ENCODE measurements at regions not wholly inside any gene's neighbourhood (a gene's known extent, or its start where the extent isn't known, plus 50 kb on each side); places are given as distances from the start of the nearest gene placed in this dataset.
A peak's percentile ranks its signal among the peaks of the same experiment; 100 is the strongest.
"Not testable (repeated sequence)": the region's sequence is repeated elsewhere in the genome, so short reads cannot be mapped to it uniquely, and the experiment has no call there.

DNA sequence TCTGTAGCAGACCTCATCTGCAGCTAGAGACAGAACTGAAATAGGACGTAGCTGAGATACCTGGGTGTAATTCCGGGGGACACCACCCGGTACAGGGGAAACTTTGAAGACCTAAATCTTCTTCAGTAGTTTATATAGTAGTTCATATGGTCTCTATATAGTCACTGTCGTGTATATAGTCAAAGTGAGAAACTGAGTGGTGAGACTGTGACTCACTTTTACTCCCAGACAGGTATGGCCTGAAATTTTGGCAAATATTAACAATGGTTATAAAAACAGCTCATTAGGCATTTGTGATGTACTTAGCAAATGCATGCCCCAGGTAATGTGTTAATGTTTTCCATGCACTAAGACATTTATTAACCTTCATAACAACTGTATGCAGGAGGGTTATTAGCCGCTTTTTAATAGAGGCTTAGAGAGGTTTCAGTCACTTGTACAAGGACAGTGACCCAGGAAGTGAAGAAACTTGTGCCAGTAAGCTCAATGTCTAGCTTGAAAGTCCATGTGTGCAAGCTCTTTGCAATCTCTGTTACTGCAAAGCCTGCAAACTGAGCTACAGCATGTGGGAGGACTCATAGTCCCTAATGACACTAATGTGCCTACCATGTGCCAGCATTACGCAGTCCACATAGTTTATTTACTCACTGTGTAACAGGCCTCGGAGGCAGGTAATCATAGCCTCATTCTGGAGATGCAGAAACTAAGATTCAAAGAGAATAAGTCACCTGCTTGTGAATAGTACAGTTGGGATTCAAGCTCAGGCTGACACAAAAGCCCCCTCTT, 165.4 kb upstream of the CHD6 start:
- DNase-seq, result peak in 1 of 3 experiments; percentile 56

DNA sequence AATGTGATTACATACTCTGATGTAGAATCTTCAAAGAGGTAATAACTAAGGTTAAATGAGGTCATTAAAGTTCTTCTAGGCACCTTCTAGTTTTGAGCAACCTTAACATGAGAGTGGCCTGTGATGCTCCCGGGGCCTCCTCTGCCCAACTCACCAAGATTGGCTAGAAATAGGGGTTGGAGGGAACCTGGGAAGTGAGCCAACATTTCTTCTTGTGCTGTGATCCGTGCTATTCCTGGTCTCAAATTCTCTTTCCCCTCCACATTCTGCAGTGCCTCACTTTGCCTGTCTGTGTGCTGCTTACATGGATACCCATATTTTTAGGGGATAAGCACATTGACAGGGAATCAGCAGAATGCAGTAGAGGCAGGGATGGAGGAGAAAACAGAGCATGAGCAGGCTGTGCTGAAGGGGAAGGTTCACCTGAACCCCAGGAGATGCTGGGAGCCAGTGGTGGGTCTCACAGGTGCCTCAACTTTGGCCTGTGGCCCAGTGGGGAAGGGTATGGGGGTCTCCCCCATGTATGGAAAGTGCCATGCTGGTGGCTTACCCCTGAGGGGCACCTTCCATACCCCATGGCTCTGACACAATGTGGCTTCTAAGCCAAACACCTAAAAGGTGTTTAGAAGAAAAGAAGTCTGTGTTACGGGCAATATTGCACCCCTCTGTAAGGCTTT, 164.7 kb upstream of the CHD6 start:
- no peak for DNase-seq

- peak in 1 of 3 experiments; percentile 36 for DNase-seq
Measured at GRCh38 chr20:41782255-41782654, 164.1 kb upstream of the CHD6 start.

DNA sequence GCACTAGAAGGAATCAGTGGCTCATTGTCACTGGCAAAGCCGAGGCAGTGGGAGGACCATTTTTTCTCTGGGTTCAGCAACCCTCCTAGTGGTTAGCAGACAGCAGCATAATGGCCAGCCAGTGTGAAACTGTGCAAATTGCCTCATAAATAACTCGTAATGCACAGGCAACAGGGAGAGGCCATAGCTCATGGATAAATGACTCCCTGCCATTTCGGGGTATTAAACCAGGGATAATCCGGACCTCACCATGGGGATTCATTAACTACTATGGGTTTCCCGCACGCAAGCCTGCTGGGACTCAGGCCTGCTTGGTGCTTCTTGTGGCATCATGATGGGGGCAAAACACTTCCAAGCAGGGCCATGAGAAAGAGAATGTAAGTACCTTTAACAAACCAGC, 158.2 kb upstream of the CHD6 start:
- DNase-seq, result peak in 1 of 3 experiments; percentile 55

DNA sequence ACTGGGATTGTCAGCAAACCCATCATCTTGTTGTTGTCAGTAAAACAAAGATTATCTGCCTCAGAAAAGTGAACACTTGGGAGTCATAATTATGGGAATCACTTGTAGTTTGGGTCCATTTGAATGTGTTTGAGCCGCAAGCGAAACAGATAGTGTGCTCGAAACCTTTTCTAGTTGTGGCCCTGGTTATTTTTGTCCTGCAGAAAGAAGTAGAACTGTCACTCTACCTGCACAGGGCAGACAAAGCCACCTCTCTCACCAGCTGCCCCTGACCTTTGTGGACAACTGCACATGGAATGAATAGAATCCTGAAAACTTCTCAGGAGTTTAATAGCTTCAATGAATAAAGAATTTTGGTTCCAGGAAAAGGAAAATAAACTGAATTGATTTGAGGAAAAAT, 156.1 kb upstream of the CHD6 start:
- DNase-seq, result no peak

- DNase-seq, result no peak
Measured at GRCh38 chr20:41770965-41771364, 152.8 kb upstream of the CHD6 start.

- peak in 1 of 3 experiments; percentile 51 for DNase-seq
Measured at GRCh38 chr20:41770427-41770826, 152.2 kb upstream of the CHD6 start.

GRCh38 chr20:41769592-41770018, 151.4 kb upstream of the CHD6 start:
- DNase-seq, result peak in 2 of 3 experiments; percentile 46 to 77

GRCh38 chr20:41750137-41750536, 132.0 kb upstream of the CHD6 start:
- no peak for DNase-seq

GRCh38 chr20:41748756-41749582, 130.8 kb upstream of the CHD6 start:
- DNase-seq, result no peak

GRCh38 chr20:41748051-41748450, 129.9 kb upstream of the CHD6 start:
- DNase-seq, result no peak

DNA sequence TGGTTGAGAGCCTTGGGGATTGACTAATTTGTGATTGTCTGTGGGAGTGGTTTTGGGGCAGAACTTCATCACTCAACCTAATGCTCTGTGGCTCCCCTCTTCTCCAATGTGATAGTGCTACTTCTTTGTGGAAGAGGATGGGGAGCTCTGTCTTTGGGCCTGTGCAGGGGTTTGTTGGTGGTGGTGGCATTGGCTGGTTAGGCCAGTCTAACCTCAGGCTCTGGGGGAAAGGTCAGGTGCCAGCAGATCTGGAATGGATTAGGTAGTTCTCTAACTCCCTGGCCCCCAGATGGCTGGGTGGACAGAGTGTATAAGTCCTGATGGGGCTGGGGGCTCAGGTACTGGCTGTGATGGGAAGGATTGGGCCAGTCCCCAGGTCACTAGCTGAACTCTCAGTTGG, 129.0 kb upstream of the CHD6 start:
- DNase-seq, result no peak

GRCh38 chr20:41746635-41747034, 128.5 kb upstream of the CHD6 start:
- DNase-seq, result no peak

DNA sequence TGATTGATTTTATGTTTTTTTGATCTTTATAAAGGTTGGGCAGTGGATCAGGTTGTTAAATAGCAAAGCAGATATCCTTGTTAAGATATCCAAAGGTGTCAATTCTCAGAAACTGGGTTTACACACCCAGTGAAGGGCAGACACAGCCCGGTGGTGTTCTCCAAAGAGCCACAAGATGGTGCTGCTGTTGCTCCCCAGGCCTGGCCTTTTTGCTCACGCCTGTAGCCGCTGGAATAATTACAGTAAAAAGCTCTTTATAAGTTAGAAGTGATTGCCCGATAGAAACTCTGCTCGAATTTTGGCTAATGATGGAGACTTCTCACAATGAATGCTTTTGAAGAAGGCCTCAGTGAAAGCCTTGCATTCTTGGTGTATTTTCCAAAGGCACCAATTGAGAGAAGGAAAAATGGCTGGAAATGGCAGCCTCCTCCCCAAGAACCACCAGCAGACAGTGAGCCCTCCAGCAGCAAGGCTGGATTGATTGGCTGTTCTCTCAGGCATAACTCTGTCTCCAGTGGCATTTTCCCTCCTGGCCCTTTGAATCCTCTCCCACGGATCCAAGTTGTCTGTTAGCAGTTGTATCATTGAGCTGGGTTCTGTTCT, 120.5 kb upstream of the CHD6 start:
- DNase-seq, result peak; percentile 53 to 86 (median 73)

DNA sequence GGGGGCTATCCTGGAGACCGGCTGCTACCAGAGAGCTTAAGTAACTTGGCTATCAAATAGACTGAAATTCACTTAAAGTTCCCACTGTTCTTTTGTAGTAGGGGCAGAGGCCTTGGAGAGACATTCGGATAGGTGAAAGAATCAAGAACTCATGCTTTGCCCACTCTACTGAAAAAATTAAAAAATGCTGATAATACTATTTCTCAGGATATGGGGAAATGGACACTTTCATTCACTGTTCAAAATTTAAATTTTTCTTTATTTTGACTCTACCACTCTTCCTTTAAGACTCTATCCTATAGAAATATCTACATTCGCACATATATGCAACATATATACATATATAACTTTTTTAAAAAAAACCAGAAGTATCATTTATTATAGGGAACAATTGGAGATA, 117.8 kb upstream of the CHD6 start:
- DNase-seq, result no peak

GRCh38 chr20:41734506-41734945, 116.3 kb upstream of the CHD6 start:
- DNase-seq, result peak; percentile 36 to 70 (median 41)

DNA sequence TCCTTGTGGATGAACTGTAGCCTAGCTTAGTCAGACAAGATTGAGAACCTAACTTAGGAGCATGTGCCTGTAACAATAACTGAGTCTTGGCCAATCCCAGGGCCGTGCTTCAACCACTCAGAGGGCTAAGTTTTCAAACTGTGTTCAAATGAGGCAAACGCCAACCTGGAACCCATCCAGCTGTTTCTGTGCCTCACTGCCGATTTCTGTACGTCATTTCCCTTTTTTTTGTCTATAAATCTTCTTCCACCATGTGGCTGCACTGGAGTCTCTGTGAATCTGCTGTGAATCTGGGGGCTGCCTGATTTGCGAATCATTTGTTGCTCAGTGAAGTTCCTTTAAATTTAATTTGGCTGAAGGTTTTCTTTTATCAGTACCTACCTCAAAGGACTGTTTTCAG, 115.0 kb upstream of the CHD6 start:
- DNase-seq, result no peak

GRCh38 chr20:41731198-41731597, 113.0 kb upstream of the CHD6 start:
- DNase-seq, result not testable (repeated sequence)

GRCh38 chr20:41727681-41728080, 109.5 kb upstream of the CHD6 start:
- not testable (repeated sequence) for DNase-seq

- DNase-seq, result no peak
Measured at GRCh38 chr20:41726727-41727126, 108.5 kb upstream of the CHD6 start.

DNA sequence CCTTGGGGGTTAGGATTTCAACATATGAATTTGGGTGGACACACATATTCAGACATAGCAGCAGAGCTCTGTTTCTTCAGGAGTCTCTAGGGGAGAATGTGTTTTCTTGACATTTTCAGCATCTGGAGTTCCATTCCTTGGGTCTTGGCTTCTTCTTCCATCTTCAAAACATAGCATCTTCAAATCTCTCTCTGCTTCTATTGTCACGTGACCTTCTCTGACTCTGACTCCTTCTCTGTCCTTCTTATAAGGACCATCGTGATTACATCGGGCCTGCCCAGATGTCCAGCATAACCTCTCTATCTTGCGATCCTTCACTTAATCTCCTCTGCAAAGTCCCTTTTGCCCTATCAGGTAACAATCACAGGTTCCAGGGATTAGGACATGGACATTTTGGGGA, 101.0 kb upstream of the CHD6 start:
- DNase-seq, result no peak

DNA sequence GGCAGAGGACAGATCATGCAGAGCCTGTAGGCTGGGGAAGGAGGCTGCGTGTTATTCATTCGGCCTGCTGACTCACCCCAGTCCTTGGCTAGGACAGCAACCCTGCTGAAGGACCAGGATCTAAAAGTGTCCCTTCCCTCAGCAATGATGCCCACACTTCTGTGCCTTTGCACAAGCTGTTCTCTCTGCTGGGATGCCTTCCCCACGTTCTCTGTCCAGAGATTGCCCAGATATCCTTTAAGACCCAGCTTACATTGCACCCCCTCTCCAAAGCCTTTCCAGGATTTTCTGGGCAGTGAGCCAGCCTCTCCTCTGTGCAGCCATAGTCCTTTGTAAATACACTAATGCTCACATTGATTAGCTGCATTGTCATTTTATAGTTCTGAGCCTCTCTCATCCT, 99.3 kb upstream of the CHD6 start:
- peak; percentile 74 to 96 (median 81) for DNase-seq

DNA sequence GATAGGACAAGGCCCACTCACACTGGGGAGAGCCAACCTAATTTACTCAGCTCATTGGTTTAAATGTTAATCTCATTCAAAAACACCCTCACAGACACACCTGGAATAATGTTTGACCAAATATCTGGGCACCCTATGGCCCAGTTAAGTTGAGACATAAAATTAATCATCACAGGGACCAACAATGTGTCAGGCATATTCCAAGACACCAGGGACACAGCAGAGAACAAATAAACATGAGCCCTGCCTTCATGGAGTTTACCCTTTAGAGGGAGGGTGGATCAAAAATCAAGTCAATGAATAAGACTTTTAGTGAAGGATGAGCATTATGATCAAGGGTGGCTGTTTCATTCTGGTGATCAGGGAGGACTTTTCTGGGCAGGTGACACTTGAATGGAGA, 98.7 kb upstream of the CHD6 start:
- no peak for DNase-seq
